H9 (cell line): ENCODE measurements at regions not wholly inside any gene's neighbourhood (a gene's known extent, or its start where the extent isn't known, plus 50 kb on each side); places are given as distances from the start of the nearest gene placed in this dataset.

Source experiments
- DNase-seq: peaks from one replicate; pipeline ENCODE4 v3.0.0-alpha.2; 2017
- H2AFZ ChIP-seq: one replicate; pipeline ENCODE4 v1.6.1; 2013; ENCODE audit warnings: mild to moderate bottlenecking, low read length, control low read depth, moderate library complexity
- H2AK5ac ChIP-seq: 2 replicates; pipeline ENCODE4 v1.6.1; 2013; ENCODE audit warnings: low read length, control low read depth, mixed read lengths; ENCODE audit not compliant: insufficient read length
- H2BK120ac ChIP-seq: one replicate; pipeline ENCODE4 v1.6.1; 2013; ENCODE audit warnings: low read depth, mild to moderate bottlenecking, low read length, control low read depth, inconsistent platforms; ENCODE audit not compliant: poor library complexity, severe bottlenecking
- H2BK12ac ChIP-seq: 2 replicates; pipeline ENCODE4 v1.6.1; 2013; ENCODE audit warnings: low read length, control low read depth, mixed read lengths, low read depth; ENCODE audit not compliant: insufficient read length
- H2BK15ac ChIP-seq: 2 replicates; pipeline ENCODE4 v1.6.1; 2013; ENCODE audit warnings: low read depth, low read length, control low read depth
- H2BK20ac ChIP-seq: one replicate; pipeline ENCODE4 v1.6.1; 2013; ENCODE audit warnings: low read depth, mild to moderate bottlenecking, low read length, control low read depth, inconsistent platforms; ENCODE audit not compliant: poor library complexity, severe bottlenecking
- H2BK5ac ChIP-seq: 2 replicates; pipeline ENCODE4 v1.6.1; 2013; ENCODE audit warnings: low read length, control low read depth, mixed read lengths; ENCODE audit not compliant: insufficient read length
- H3K14ac ChIP-seq: 2 replicates; pipeline ENCODE4 v1.6.1; 2013; ENCODE audit warnings: low read length, control low read depth; ENCODE audit not compliant: insufficient read depth
- H3K18ac ChIP-seq: 2 replicates; pipeline ENCODE4 v1.6.1; 2013; ENCODE audit warnings: low read depth, mild to moderate bottlenecking, mixed read lengths, low read length, control low read depth; ENCODE audit not compliant: insufficient read length
- H3K23ac ChIP-seq: 2 replicates; pipeline ENCODE4 v1.6.1; 2013; ENCODE audit warnings: low read length, control low read depth, mixed read lengths, low read depth; ENCODE audit not compliant: insufficient read length
- H3K23me2 ChIP-seq: 2 replicates; pipeline ENCODE4 v1.6.1; 2013; ENCODE audit warnings: low read depth, mild to moderate bottlenecking, mixed read lengths, low read length, control low read depth; ENCODE audit not compliant: insufficient read length, poor library complexity, severe bottlenecking
- H3K27ac ChIP-seq: 2 replicates; pipeline ENCODE4 v1.5.1; 2013; ENCODE audit warnings: low read length, control low read depth, mixed read lengths, low read depth; ENCODE audit not compliant: insufficient read length
- H3K27me3 ChIP-seq: 2 replicates; pipeline ENCODE4 v1.6.1; 2013; ENCODE audit warnings: low read length, control low read depth, inconsistent platforms; ENCODE audit not compliant: insufficient read depth
- H3K4ac ChIP-seq: 2 replicates; pipeline ENCODE4 v1.6.1; 2013; ENCODE audit warnings: low read depth, mild to moderate bottlenecking, control low read depth, inconsistent platforms, low read length, moderate library complexity
- H3K4me1 ChIP-seq: 2 replicates; pipeline ENCODE4 v1.6.1; 2013; ENCODE audit warnings: low read length, control low read depth, inconsistent platforms; ENCODE audit not compliant: insufficient read depth
- H3K4me2 ChIP-seq: 2 replicates; pipeline ENCODE4 v1.6.1; 2013; ENCODE audit warnings: low read length, control low read depth, mixed read lengths; ENCODE audit not compliant: insufficient read length, insufficient read depth
- H3K56ac ChIP-seq: 2 replicates; pipeline ENCODE4 v1.6.1; 2013; ENCODE audit warnings: low read depth, mild to moderate bottlenecking, mixed read lengths, low read length, control low read depth; ENCODE audit not compliant: insufficient read length
- H3K79me1 ChIP-seq: 2 replicates; pipeline ENCODE4 v1.6.1; 2013; ENCODE audit warnings: low read depth, mild to moderate bottlenecking, moderate library complexity, low read length, control low read depth, inconsistent platforms; ENCODE audit not compliant: insufficient read depth, poor library complexity, severe bottlenecking
- H3K79me2 ChIP-seq: 2 replicates; pipeline ENCODE4 v1.6.1; 2013; ENCODE audit warnings: low read length, control low read depth, inconsistent platforms; ENCODE audit not compliant: insufficient read depth
- H3K9ac ChIP-seq: 2 replicates; pipeline ENCODE4 v1.6.1; 2013; ENCODE audit warnings: low read length, control low read depth, mixed read lengths; ENCODE audit not compliant: insufficient read length; ENCODE audit errors: extremely low read depth
- H3K9me3 ChIP-seq: one replicate; pipeline ENCODE4 v1.6.1; 2013; ENCODE audit warnings: low read depth, low read length, inconsistent platforms; ENCODE audit not compliant: control insufficient read depth
- H3T11ph ChIP-seq: one replicate; pipeline ENCODE4 v1.6.1; 2013; ENCODE audit warnings: mild to moderate bottlenecking, low read length, control low read depth, inconsistent platforms
- H4K20me1 ChIP-seq: one replicate; pipeline ENCODE4 v1.6.1; 2013; ENCODE audit not compliant: control insufficient read depth, insufficient read length, insufficient read depth
- H4K5ac ChIP-seq: 2 replicates; pipeline ENCODE4 v1.6.1; 2013; ENCODE audit warnings: low read depth, mild to moderate bottlenecking, mixed read lengths, low read length, control low read depth; ENCODE audit not compliant: insufficient read length
- H4K8ac ChIP-seq: replicated peaks from 2 replicates; pipeline ENCODE4 v1.6.1; 2013; ENCODE audit warnings: low read length, control low read depth, mixed read lengths, low read depth; ENCODE audit not compliant: insufficient read length
- H4K91ac ChIP-seq: 2 replicates; pipeline ENCODE4 v1.6.1; 2013; ENCODE audit warnings: low read depth, mild to moderate bottlenecking, moderate library complexity, mixed read lengths, low read length, control low read depth; ENCODE audit not compliant: insufficient read length
- H3K27ac Mint-ChIP-seq, 3 experiments: 2 replicates in 2 of 3; 3 replicates in 1 of 3; pipeline ENCODE4 v1.8.0; 2020 to 2021; ENCODE audit warnings: mixed read lengths in 3 of 3, mild to moderate bottlenecking in 1 of 3, moderate library complexity in 1 of 3
- H3K27me3 Mint-ChIP-seq: 2 replicates; pipeline ENCODE4 v1.8.0; 2021; ENCODE audit warnings: low read depth, mild to moderate bottlenecking, moderate library complexity, mixed read lengths
- H3K36me3 Mint-ChIP-seq, 3 experiments: 2 replicates in 2 of 3; 3 replicates in 1 of 3; pipeline ENCODE4 v1.8.0; 2020 to 2021; ENCODE audit warnings: low read depth in 3 of 3, mixed read lengths in 3 of 3; ENCODE audit not compliant: insufficient read depth in 1 of 3
- H3K4me1 Mint-ChIP-seq, 2 experiments: 2 replicates each; pipeline ENCODE4 v1.8.0; 2020; ENCODE audit warnings: mixed read lengths in 2 of 2
- H3K4me3 Mint-ChIP-seq, 2 experiments: 2 replicates in 1 of 2; 3 replicates in 1 of 2; pipeline ENCODE4 v1.8.0; 2020 to 2021; ENCODE audit warnings: mild to moderate bottlenecking in 2 of 2, mixed read lengths in 2 of 2, moderate library complexity in 1 of 2
- H3K9me3 Mint-ChIP-seq, 2 experiments: 2 replicates in 1 of 2; 3 replicates in 1 of 2; pipeline ENCODE4 v1.8.0; 2020; ENCODE audit warnings: mild to moderate bottlenecking in 2 of 2, mixed read lengths in 2 of 2, moderate library complexity in 1 of 2
- CTCF ChIP-seq: fragments of 200-600 bp; sonication (generic); conservative IDR thresholded peaks from 3 replicates; pipeline ENCODE4 v1.8.0; 2021; ENCODE audit warnings: antibody characterized with exemption, mild to moderate bottlenecking
- WGBS: extraction: QIAGEN DNeasy Blood & Tissue Kit; methylation state at CpG from one replicate; pipeline ENCODE4 v1.1.7; 2013; ENCODE audit warnings: missing lambda C conversion rate, low lambda C conversion rate, mixed read lengths; ENCODE audit not compliant: insufficient read length; ENCODE audit errors: extremely low coverage; 5-methylcytosine and 5-hydroxymethylcytosine counted together

GRCh38 chr9:85377731-85378289 is 363.9 kb downstream of the AGTPBP1 start:
- no peaks in the 10 kb centered on the region for H3K27me3 ChIP-seq

More at GRCh38 chr9:85377731-85378289, 363.9 kb downstream of the AGTPBP1 start:
- H3K27ac ChIP-seq: no peak overlapping the region
- WGBS: no CpG with 5 or more reads among the region's 2 CpGs
- no peak overlapping the region for H2BK5ac ChIP-seq
- Mint-ChIP-seq H3K9me3 (no peaks in the 10 kb centered on the region), H3K4me3 (no peak overlapping the region), H3K27ac (no peak overlapping the region), H3K27me3 (no peaks in the 10 kb centered on the region), H3K4me1 (no peaks in the 10 kb centered on the region), H3K36me3 (no peaks in the 10 kb centered on the region)
- H3K14ac ChIP-seq: no peak overlapping the region
- TF ChIP-seq CTCF: no peak
- no peak overlapping the region for H2BK20ac ChIP-seq
- no peak overlapping the region for H2BK12ac ChIP-seq
- no peaks in the 10 kb centered on the region for H4K20me1 ChIP-seq
- no peaks in the 10 kb centered on the region for H3K9me3 ChIP-seq
- no peak overlapping the region for H4K8ac ChIP-seq
- H2AFZ ChIP-seq: no peak overlapping the region
- no peaks in the 10 kb centered on the region for H3K79me2 ChIP-seq
- no peak overlapping the region for H3T11ph ChIP-seq
- H3K4me2 ChIP-seq: no peak overlapping the region
- no peak overlapping the region for H2BK120ac ChIP-seq
- no peak overlapping the region for H3K23ac ChIP-seq
- H4K91ac ChIP-seq: no peak overlapping the region
- H3K4me1 ChIP-seq: no peaks in the 10 kb centered on the region
- no peak overlapping the region for H3K9ac ChIP-seq
- H3K4ac ChIP-seq: no peak overlapping the region
- no peak overlapping the region for H3K18ac ChIP-seq
- no peaks in the 10 kb centered on the region for H3K23me2 ChIP-seq
- no peaks in the 10 kb centered on the region for H3K79me1 ChIP-seq
- no peak overlapping the region for H4K5ac ChIP-seq
- DNase-seq: no peak
- H2BK15ac ChIP-seq: no peak overlapping the region
- H2AK5ac ChIP-seq: no peak overlapping the region
- H3K56ac ChIP-seq: no peak overlapping the region
